Activated CD8-positive, alpha-beta memory T cell treated with anti-CD3 and anti-CD28 coated beads, Interleukin-2, amount 10 ng/mL, durations not matched to agents 7 days and 5 days (primary cell): ENCODE measurements at regions not wholly inside any gene's neighbourhood (a gene's known extent, or its start where the extent isn't known, plus 50 kb on each side); places are given as distances from the start of the nearest gene placed in this dataset.

Source experiments
- ATAC-seq: fragments of 150-1000 bp; cut with Tn5 transposase; one replicate; pipeline ENCODE4 v1.10.0; 2021; ENCODE audit warnings: moderate library complexity
- CTCF ChIA-PET: fragments of 350-600 bp; sonication (Branson Sonifier 250); formaldehyde crosslinking; loops from one replicate; lab custom pipeline; 2021; ENCODE audit warnings: antibody characterized with exemption; lab: Charles Lee
- DNase-seq: peaks from one replicate; pipeline ENCODE4 v3.0.0-alpha.2; 2020
- H3K27ac Mint-ChIP-seq: one replicate; pipeline ENCODE4 v1.8.0; 2021; ENCODE audit warnings: mild to moderate bottlenecking, mixed read lengths
- H3K27me3 Mint-ChIP-seq: one replicate; pipeline ENCODE4 v1.8.0; 2021; ENCODE audit warnings: mixed read lengths
- H3K36me3 Mint-ChIP-seq: one replicate; pipeline ENCODE4 v1.8.0; 2021; ENCODE audit warnings: mild to moderate bottlenecking, mixed read lengths
- H3K4me1 Mint-ChIP-seq: one replicate; pipeline ENCODE4 v1.8.0; 2021; ENCODE audit warnings: mixed read lengths
- H3K4me3 Mint-ChIP-seq: one replicate; pipeline ENCODE4 v1.8.0; 2021; ENCODE audit warnings: mild to moderate bottlenecking, moderate library complexity, mixed read lengths
- H3K9me3 Mint-ChIP-seq: one replicate; pipeline ENCODE4 v1.8.0; 2022; ENCODE audit warnings: low read depth, mixed read lengths

DNA sequence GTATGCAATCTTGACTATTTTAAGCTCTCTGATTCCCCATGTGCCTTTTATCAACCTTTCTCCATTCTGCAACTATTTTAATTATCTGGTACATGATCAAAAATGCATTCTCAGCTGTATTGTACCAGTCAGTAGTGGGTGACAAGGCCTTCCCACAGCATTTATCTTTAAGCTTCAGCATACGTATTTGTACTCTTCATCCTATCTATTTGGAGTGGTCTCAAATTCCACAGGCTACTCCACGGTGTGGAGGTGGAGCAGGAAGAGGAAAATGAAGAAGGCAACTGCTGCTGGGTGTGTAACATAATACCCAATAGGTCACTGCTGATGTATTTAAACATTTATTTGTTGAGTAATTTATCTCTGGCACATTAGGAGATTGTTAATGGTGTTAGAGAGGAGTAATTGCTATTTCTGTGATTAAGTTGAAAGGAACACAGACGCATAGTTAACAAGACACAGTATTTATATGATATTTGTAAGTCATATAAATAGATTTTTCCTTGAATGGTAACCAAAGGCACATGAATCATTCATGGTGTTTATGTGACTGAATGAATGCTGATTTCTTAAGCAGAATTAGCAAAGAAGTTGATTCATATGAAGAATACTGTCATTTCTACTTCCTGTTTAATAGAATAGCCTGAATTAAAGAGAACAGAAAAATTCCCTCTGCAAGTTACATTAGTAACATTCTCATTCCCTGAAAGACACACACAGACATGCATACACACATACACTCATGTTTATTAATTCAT lies 153.8 kb upstream of the NR3C1 start:
- Mint-ChIP-seq H3K27ac (peak overlapping the region; percentile 13), H3K9me3 (peaks cover 2% of the 10 kb centered on the region), H3K27me3 (no peaks in the 10 kb centered on the region), H3K4me3 (no peak overlapping the region), H3K36me3 (peaks cover 2% of the 10 kb centered on the region), H3K4me1 (peaks cover 18% of the 10 kb centered on the region)
- DNase-seq (no peak), ATAC-seq (peak; percentile 45)
- CTCF ChIA-PET = interaction anchor here (0.7 kb wide), 1 partner anchor 19 kb away, joined by 3 read pairs; no protein-coding TSS in a partner anchor

DNA sequence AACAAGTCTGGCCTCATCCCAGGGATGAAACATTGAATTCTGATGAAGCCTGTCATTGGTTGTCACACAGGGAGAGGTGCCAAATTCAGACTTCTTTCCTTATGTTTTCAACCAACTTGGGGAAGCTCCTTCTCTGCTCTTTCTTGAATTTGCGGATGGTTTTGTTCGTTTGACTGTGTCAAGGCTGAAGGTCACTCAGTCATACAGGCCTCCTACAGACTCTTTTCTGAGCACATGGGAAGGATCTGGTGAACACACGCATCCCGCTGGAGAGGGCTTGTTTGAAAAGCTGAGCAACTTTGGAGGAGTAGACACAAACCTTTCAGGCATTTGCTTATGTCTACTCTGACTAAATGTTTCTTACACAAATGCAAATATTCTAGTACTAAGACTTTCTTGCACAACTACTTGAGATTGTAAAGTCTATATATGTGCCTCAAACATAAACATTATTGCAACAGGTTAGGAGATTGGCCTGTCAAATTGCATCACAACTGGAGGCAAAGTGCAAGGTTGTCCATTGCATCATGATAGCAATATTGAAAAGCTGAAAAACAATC lies 151.5 kb upstream of the NR3C1 start:
- no peak overlapping the region for H3K27ac Mint-ChIP-seq
- peaks cover 18% of the 10 kb centered on the region for H3K4me1 Mint-ChIP-seq
- H3K27me3 Mint-ChIP-seq = no peaks in the 10 kb centered on the region
- H3K4me3 Mint-ChIP-seq = no peak overlapping the region
- CTCF ChIA-PET = no interaction called here
- peaks cover 2% of the 10 kb centered on the region for H3K9me3 Mint-ChIP-seq
- DNase-seq (no peak), ATAC-seq (no peak)
- H3K36me3 Mint-ChIP-seq = peaks cover 2% of the 10 kb centered on the region

DNA sequence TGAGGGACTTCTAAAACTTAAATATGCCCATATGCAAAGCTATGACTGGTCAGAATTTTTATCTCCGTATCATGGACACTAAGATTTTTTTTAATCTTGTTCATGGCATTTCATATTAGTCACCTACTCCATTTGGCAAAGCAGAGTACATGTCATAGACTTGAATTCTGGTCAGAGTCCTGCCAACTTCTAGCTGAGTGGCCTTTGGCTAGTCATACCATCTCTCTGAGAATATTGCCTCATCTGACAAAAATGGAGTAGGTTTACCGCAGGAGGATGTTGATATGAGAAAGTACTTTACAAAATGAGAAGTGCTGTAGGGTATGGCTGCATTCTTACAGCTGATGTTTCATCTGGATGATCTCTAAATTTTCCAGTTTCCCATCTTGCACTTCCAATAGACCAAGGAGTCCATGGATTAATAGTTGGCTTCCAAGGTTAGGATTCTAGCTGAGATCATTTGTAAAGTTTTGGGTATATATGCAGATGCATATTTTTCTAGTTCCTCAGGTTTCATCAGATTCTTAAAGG lies 150.8 kb upstream of the NR3C1 start:
- H3K9me3 Mint-ChIP-seq = peaks cover 2% of the 10 kb centered on the region
- H3K36me3 Mint-ChIP-seq = peaks cover 2% of the 10 kb centered on the region
- peaks cover 16% of the 10 kb centered on the region for H3K4me1 Mint-ChIP-seq
- H3K27me3 Mint-ChIP-seq = no peaks in the 10 kb centered on the region
- H3K4me3 Mint-ChIP-seq = no peak overlapping the region
- no peak for DNase-seq
- ATAC-seq = no peak
- H3K27ac Mint-ChIP-seq = no peak overlapping the region
- CTCF ChIA-PET = interaction anchor here (0.7 kb wide), 1 partner anchor 19 kb away, joined by 3 read pairs; no protein-coding TSS in a partner anchor

GRCh38 chr5:143552680-143553079 lies 149.2 kb upstream of the NR3C1 start:
- H3K4me3 Mint-ChIP-seq = no peak overlapping the region
- peaks cover 2% of the 10 kb centered on the region for H3K36me3 Mint-ChIP-seq
- no peaks in the 10 kb centered on the region for H3K27me3 Mint-ChIP-seq
- ATAC-seq (no peak), DNase-seq (no peak)
- CTCF ChIA-PET = no interaction called here
- H3K27ac Mint-ChIP-seq = no peak overlapping the region
- H3K9me3 Mint-ChIP-seq = peaks cover 2% of the 10 kb centered on the region
- peaks cover 8% of the 10 kb centered on the region for H3K4me1 Mint-ChIP-seq

DNA sequence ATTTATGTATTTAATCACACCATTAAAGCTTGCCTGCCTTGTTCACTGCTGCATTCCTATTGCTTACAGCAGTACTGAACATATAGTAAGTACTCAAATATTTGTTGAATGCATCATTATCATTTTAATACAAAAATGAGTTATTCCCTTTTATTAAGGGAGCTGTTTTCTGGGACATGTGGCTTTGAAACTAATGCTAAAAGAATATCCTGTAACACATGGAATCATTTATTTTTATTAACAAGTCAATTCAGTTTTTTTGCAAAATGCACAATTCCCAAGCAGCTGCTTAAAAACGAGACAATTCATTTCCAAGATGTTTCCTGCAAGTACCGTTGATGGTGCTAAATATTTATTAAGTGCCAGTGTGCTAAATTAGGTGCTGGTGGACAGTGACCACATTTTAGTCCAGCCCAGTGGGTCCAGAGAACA lies 148.3 kb upstream of the NR3C1 start:
- DNase-seq (no peak), ATAC-seq (no peak)
- no peak overlapping the region for H3K4me3 Mint-ChIP-seq
- CTCF ChIA-PET = no interaction called here
- no peaks in the 10 kb centered on the region for H3K27me3 Mint-ChIP-seq
- peaks cover under 1% of the 10 kb centered on the region for H3K4me1 Mint-ChIP-seq
- no peak overlapping the region for H3K27ac Mint-ChIP-seq
- H3K36me3 Mint-ChIP-seq = peaks cover 7% of the 10 kb centered on the region
- peaks cover 2% of the 10 kb centered on the region for H3K9me3 Mint-ChIP-seq

DNA sequence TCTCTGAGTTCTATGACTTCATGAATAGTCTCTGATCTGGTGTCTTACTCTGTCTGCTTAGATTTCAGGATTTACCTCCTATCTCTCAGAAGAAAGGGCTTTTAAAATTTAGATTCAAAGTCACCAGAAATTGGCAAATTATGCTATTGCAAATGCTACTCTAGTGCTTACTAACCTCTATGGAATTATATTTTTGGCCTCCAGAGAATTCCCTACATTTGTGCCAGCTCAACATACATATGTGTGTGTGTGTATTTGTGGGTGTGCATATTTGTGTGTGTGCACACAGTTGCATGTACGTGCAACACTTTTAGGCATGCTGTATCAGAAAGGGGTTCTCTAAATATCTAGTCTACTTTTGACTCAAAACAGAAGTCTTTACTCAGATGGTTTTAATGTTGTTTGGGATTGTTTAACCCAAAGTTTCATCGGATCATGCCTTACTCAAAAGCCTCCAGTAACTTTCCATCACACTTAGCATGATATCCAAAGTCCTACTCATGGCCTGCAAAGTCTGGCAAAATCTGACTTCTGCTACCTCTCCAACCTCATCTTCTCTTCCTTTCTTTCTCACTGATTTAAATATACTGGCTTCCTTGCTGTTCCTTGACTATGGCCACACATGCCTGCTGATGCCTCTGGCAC lies 147.6 kb upstream of the NR3C1 start:
- CTCF ChIA-PET = no interaction called here
- no peaks in the 10 kb centered on the region for H3K4me1 Mint-ChIP-seq
- peaks cover 3% of the 10 kb centered on the region for H3K9me3 Mint-ChIP-seq
- peaks cover 8% of the 10 kb centered on the region for H3K36me3 Mint-ChIP-seq
- no peak for ATAC-seq
- no peaks in the 10 kb centered on the region for H3K27me3 Mint-ChIP-seq
- no peak for DNase-seq
- no peak overlapping the region for H3K27ac Mint-ChIP-seq
- no peak overlapping the region for H3K4me3 Mint-ChIP-seq

- Mint-ChIP-seq H3K36me3 (peaks cover 10% of the 10 kb centered on the region), H3K4me3 (no peak overlapping the region), H3K27me3 (no peaks in the 10 kb centered on the region), H3K4me1 (no peaks in the 10 kb centered on the region), H3K27ac (no peak overlapping the region), H3K9me3 (peaks cover 4% of the 10 kb centered on the region)
- ATAC-seq (no peak), DNase-seq (no peak)
- CTCF ChIA-PET = no interaction called here
These were observed 143.9 kb upstream of the NR3C1 start for GRCh38 chr5:143547342-143547741.

DNA sequence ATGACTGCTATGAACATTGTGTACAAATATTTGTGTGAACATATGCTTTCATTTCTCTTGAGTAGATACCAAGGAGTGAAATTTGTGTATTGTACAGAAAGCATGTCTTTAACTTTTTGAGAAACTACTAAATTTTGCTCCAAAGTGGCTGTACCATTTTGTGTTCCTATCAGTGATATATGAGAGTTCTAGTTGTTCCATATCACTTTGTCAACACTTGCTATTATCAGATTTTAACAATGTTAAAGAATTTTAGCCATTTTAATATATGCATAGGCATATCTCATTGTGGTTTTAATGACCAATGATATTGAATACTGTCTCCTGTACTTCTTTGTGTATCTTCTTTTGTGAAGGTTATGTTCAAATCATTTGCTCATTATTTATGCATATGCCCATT lies 142.9 kb upstream of the NR3C1 start:
- CTCF ChIA-PET = no interaction called here
- H3K36me3 Mint-ChIP-seq = peaks cover 10% of the 10 kb centered on the region
- no peak overlapping the region for H3K4me3 Mint-ChIP-seq
- ATAC-seq (no peak), DNase-seq (no peak)
- H3K4me1 Mint-ChIP-seq = no peaks in the 10 kb centered on the region
- no peaks in the 10 kb centered on the region for H3K27me3 Mint-ChIP-seq
- no peak overlapping the region for H3K27ac Mint-ChIP-seq
- H3K9me3 Mint-ChIP-seq = peaks cover 4% of the 10 kb centered on the region

GRCh38 chr5:143544606-143545005 lies 141.1 kb upstream of the NR3C1 start:
- CTCF ChIA-PET = no interaction called here
- ATAC-seq (no peak), DNase-seq (no peak)
- H3K4me1 Mint-ChIP-seq = no peaks in the 10 kb centered on the region
- peaks cover 4% of the 10 kb centered on the region for H3K9me3 Mint-ChIP-seq
- H3K27me3 Mint-ChIP-seq = no peaks in the 10 kb centered on the region
- peaks cover 12% of the 10 kb centered on the region for H3K36me3 Mint-ChIP-seq
- no peak overlapping the region for H3K27ac Mint-ChIP-seq
- H3K4me3 Mint-ChIP-seq = no peak overlapping the region

DNA sequence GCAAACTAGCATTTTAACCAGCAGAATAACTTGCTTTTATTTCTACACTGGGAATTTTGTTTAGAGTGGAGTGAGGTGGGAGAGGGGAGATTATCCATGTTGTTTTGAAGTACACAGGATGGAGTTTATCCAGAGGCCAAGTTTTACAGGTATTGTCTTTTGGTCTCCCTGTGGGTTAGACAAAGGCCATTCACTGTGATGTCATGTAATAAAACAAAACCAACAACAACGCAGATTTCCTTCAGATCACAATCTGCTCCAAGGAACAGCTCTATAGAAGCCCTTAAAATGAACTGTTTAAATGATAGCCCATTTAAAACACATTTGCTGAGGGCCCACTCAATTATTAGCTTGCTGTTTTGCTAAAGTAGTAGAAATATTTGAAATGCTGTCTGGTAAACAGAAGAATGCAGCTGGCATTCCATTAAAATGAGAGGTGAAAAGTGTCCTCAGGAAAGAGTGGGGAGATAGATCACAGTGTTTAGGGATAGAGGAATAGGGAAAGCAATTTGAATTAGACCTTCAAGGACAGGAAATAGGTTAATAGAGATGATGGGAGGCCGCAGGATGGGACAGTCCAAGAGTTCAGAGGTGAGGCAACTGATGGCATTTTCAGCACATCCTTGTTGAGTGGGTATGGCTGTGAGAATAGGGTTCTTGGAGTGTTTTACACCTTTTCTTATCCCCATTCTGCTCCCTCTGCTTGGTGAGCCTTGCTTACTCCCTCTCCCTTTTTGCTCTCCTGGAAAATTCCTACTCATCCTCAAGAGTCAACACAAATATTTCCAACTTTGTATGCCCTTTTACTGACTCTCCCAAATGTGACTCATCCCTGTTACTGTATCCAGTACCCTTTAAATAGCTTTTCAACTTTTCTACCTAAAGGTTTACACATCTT lies 140.1 kb upstream of the NR3C1 start:
- no peak overlapping the region for H3K27ac Mint-ChIP-seq
- peaks cover 16% of the 10 kb centered on the region for H3K36me3 Mint-ChIP-seq
- DNase-seq = no peak
- H3K27me3 Mint-ChIP-seq = no peaks in the 10 kb centered on the region
- ATAC-seq = no peak
- H3K4me1 Mint-ChIP-seq = no peaks in the 10 kb centered on the region
- CTCF ChIA-PET = interaction anchor here (1.4 kb wide), 1 partner anchor 280 kb away, joined by 4 read pairs; no protein-coding TSS in a partner anchor
- no peak overlapping the region for H3K4me3 Mint-ChIP-seq
- peaks cover 4% of the 10 kb centered on the region for H3K9me3 Mint-ChIP-seq

DNA sequence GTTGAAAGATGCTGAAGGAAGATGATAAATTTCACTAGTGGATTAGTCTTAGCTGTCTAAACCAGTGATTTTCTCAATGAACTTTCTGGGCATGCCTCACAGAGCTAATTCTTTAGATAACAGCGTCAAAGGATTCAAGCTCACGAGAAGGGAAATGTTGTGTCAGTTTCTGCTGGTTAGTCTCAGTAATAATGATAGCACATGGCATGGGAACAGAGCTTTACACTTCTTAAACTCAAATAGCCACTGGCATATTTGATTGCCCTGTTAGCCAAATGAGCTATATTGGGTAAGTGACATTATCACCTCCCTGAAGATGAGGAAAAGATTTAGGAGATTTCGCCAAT lies 139.3 kb upstream of the NR3C1 start:
- no peak for DNase-seq
- Mint-ChIP-seq H3K4me1 (no peaks in the 10 kb centered on the region), H3K9me3 (peaks cover 4% of the 10 kb centered on the region), H3K4me3 (no peak overlapping the region), H3K36me3 (peaks cover 16% of the 10 kb centered on the region), H3K27ac (no peak overlapping the region), H3K27me3 (no peaks in the 10 kb centered on the region)
- CTCF ChIA-PET = interaction anchor here (0.6 to 1.4 kb wide), 2 partner anchors 61 to 281 kb away, joined by 3 to 4 read pairs; no protein-coding TSS in a partner anchor
- ATAC-seq = no peak

DNA sequence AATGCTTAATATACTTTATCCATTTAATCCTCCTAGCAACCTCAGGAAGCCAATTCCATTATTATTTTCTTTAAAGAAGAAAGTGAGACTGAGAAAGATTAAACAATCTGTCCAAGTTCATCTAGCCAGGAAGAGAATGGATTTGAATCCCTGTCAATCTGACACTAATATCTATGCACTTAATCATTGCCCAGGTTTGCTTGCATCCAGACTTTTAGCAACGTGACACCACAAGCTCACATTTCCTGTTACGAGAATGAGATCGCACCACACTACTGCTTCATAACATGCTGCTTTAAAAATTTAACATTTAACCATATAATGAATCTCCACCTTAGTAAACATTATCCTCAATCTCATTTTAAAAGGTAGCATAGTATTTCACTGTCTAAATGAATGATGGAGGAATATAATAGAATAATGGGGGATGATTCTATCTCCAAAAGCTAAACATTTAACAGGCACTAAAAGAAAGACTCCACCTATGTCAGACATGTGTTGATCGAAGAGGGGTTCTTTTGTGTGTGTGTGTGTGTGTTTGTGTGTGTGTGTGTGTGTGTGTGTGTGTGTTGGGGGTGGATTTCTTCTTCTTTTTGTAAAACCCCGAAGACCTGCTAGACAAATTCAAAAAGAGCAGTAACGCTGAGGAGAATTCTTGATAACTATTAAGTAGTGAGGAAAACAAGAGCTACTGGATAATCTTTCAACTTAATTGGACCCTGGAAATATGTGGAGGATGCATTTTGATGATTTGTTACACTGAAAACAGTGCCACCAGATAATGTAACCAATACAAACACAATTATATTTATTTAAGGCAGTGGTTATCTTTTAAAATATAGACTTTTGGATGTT lies 138.7 kb upstream of the NR3C1 start:
- Mint-ChIP-seq H3K27ac (no peak overlapping the region), H3K27me3 (no peaks in the 10 kb centered on the region), H3K36me3 (peaks cover 12% of the 10 kb centered on the region), H3K4me3 (no peak overlapping the region), H3K9me3 (peaks cover 4% of the 10 kb centered on the region), H3K4me1 (no peaks in the 10 kb centered on the region)
- DNase-seq = no peak
- no peak for ATAC-seq
- CTCF ChIA-PET = interaction anchor here (0.6 to 1.4 kb wide), 3 partner anchors 61 to 401 kb away, joined by 3 to 4 read pairs (median 3); no protein-coding TSS in a partner anchor
